Natural killer cell (primary cell): ENCODE measurements at regions not wholly inside any gene's neighbourhood (a gene's known extent, or its start where the extent isn't known, plus 50 kb on each side); places are given as distances from the start of the nearest gene placed in this dataset.

Experiments used
- ATAC-seq, 3 donors: fragments of 150-1000 bp in 2 of 3; fragments of 200-7000 bp in 1 of 3; cut with Tn5 transposase; 1 replicate in 1 of 3; 2 replicates in 2 of 3; pipeline ENCODE4 v1.10.0; 2021; ENCODE audit warnings: mild to moderate bottlenecking in 2 of 3, moderate library complexity in 2 of 3
- DNase-seq, 2 donors: peaks; one replicate each; pipeline versions ENCODE4 v3.0.0 to v3.0.0-alpha.2; 2013 to 2021; ENCODE audit warnings: mixed read lengths in 1 of 2
- H3K27ac ChIP-seq: one replicate; pipeline ENCODE4 v1.5.1; 2013; ENCODE audit warnings: mild to moderate bottlenecking, low read length
- H3K27me3 ChIP-seq: one replicate; pipeline ENCODE4 v1.6.1; 2013; ENCODE audit warnings: low read length; ENCODE audit not compliant: control insufficient read depth, insufficient read depth
- H3K36me3 ChIP-seq: one replicate; pipeline ENCODE4 v1.6.1; 2013; ENCODE audit warnings: low read length; ENCODE audit not compliant: control insufficient read depth, insufficient read depth
- H3K4me1 ChIP-seq: one replicate; pipeline ENCODE4 v1.6.1; 2013; ENCODE audit warnings: low read length; ENCODE audit not compliant: control insufficient read depth, insufficient read depth
- H3K4me3 ChIP-seq: one replicate; pipeline ENCODE4 v1.5.1; 2013; ENCODE audit warnings: low read length
- H3K9me3 ChIP-seq: one replicate; pipeline ENCODE4 v1.6.1; 2013; ENCODE audit warnings: low read length; ENCODE audit not compliant: control insufficient read depth, insufficient read depth
- H3K27ac Mint-ChIP-seq, 2 donors: one replicate each; pipeline ENCODE4 v1.8.0; 2022; ENCODE audit warnings: mild to moderate bottlenecking in 2 of 2, mixed read lengths in 2 of 2, moderate library complexity in 1 of 2
- H3K27me3 Mint-ChIP-seq, 2 donors: one replicate each; pipeline ENCODE4 v1.8.0; 2022; ENCODE audit warnings: low read depth in 2 of 2, mixed read lengths in 2 of 2
- H3K36me3 Mint-ChIP-seq: one replicate; pipeline ENCODE4 v1.8.0; 2022; ENCODE audit warnings: mixed read lengths
- H3K4me1 Mint-ChIP-seq, 2 donors: one replicate each; pipeline ENCODE4 v1.8.0; 2022; ENCODE audit warnings: mixed read lengths in 2 of 2
- H3K4me3 Mint-ChIP-seq: one replicate; pipeline ENCODE4 v1.8.0; 2022; ENCODE audit warnings: mild to moderate bottlenecking, moderate library complexity, mixed read lengths
- H3K9me3 Mint-ChIP-seq, 2 donors: one replicate each; pipeline ENCODE4 v1.8.0; 2022; ENCODE audit warnings: mixed read lengths in 2 of 2
- WGBS: methylation state at CpG from one replicate; pipeline ENCODE4 v1.1.7; 2013; ENCODE audit warnings: missing lambda C conversion rate; ENCODE audit not compliant: insufficient coverage; 5-methylcytosine and 5-hydroxymethylcytosine counted together
- intact Hi-C: fragments of 100-400 bp; cut with micrococcal nuclease; formaldehyde crosslinking; loops from one replicate; pipeline ENCODE4 v1.14.2; 2022
- TF ChIP-seq, protein P1 (sequence below): fragments of 200-600 bp; IDR thresholded peaks from one replicate; pipeline ENCODE4 v1.8.0; 2022; ENCODE audit warnings: antibody characterized with exemption

DNA sequence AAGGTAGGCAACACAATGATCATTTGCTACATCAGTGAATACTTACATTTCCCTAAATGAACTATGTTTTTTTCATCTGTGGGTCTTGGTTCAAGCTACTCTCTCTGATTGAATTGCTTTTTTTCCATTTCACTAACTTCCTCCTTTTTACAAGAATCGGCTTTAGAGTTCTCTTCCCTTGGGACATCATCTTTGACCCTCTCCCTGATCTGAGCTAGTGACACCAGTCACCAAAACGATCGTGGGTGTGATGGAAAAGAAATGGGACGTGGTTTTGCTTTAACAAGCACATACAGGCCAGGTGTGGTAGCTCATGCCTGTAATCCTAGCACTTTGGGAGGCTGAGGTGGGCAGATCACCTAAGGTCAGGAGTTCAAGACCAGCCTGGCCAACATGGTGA lies 129.9 kb downstream of the WT1 start:
- Histone ChIP-seq H3K4me3 (no peak overlapping the region), H3K27ac (no peak overlapping the region), H3K27me3 (no peaks in the 10 kb centered on the region), H3K9me3 (no peaks in the 10 kb centered on the region), H3K36me3 (no peaks in the 10 kb centered on the region), H3K4me1 (no peaks in the 10 kb centered on the region)
- Mint-ChIP-seq H3K4me3 (no peak overlapping the region), H3K36me3 (no peaks in the 10 kb centered on the region), H3K27me3 (peaks cover 0 to 19% of the 10 kb centered on the region in 2 donors), H3K27ac (no peak overlapping the region), H3K4me1 (no peaks in the 10 kb centered on the region), H3K9me3 (no peaks in the 10 kb centered on the region)
- TF ChIP-seq, protein P1, sequence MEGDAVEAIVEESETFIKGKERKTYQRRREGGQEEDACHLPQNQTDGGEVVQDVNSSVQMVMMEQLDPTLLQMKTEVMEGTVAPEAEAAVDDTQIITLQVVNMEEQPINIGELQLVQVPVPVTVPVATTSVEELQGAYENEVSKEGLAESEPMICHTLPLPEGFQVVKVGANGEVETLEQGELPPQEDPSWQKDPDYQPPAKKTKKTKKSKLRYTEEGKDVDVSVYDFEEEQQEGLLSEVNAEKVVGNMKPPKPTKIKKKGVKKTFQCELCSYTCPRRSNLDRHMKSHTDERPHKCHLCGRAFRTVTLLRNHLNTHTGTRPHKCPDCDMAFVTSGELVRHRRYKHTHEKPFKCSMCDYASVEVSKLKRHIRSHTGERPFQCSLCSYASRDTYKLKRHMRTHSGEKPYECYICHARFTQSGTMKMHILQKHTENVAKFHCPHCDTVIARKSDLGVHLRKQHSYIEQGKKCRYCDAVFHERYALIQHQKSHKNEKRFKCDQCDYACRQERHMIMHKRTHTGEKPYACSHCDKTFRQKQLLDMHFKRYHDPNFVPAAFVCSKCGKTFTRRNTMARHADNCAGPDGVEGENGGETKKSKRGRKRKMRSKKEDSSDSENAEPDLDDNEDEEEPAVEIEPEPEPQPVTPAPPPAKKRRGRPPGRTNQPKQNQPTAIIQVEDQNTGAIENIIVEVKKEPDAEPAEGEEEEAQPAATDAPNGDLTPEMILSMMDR = no peak
- ATAC-seq (no peak), DNase-seq (no peak)
- intact Hi-C loops = no loop called here
- WGBS = 37% methylated on average over 4 of the region's 4 CpGs

DNA sequence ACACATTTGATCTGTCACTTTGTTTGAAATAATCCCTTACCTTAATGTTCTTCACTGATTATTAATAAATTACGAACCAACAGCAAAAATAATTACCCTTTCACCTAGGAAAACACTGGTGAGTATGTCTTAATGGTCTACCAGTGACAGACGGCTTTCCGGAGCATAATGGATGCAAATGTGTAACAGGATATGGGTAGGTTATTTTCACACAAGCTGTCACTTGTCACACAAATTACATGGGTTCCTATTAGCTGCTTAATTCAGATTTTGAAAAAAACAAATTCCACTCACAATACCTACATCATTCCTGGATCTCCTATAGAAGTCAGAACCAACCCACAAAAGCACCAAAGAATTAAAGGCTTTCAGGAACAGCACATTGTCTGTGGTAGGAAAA lies 127.9 kb downstream of the WT1 start:
- WGBS = no CpG with 5 or more reads among the region's 3 CpGs

DNA sequence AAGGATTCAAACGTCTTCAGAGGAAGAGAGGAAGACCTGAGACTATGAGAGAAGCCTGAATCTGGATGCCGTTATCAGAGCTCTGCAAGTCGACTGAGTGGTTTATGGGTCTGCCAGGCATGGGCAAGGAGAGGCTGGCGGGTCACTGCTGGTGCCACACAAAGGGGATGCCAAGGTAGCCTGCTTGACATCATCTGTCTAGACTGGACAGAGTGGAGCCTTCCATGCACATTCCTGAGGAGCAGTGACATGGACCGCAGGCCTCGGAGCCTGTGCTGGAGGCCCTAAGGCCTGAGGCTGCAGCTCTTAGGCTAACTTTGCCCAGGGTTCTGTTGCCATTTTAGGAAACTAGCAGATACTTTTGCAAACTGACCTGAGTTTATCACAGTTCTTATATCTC lies 127.4 kb downstream of the WT1 start:
- no peaks in the 10 kb centered on the region for H3K4me1 Mint-ChIP-seq
- no peaks in the 10 kb centered on the region for H3K9me3 Mint-ChIP-seq
- Histone ChIP-seq H3K9me3 (no peaks in the 10 kb centered on the region), H3K4me3 (no peak overlapping the region), H3K27ac (no peak overlapping the region), H3K27me3 (no peaks in the 10 kb centered on the region), H3K36me3 (no peaks in the 10 kb centered on the region), H3K4me1 (no peaks in the 10 kb centered on the region)
- TF ChIP-seq, protein P1 = no peak
- intact Hi-C loops = no loop called here
- no peak overlapping the region for H3K27ac Mint-ChIP-seq
- DNase-seq (no peak), ATAC-seq (no peak)
- H3K36me3 Mint-ChIP-seq = no peaks in the 10 kb centered on the region
- H3K4me3 Mint-ChIP-seq = no peak overlapping the region
- WGBS = 89% methylated on average over 6 of the region's 6 CpGs
- peaks cover 5 to 22% of the 10 kb centered on the region in 2 donors for H3K27me3 Mint-ChIP-seq

More for the DNA sequence above, 127.9 kb downstream of the WT1 start:
- H3K4me1 ChIP-seq = no peaks in the 10 kb centered on the region
- Mint-ChIP-seq H3K4me3 (no peak overlapping the region), H3K36me3 (no peaks in the 10 kb centered on the region), H3K27me3 (peaks cover 5 to 18% of the 10 kb centered on the region in 2 donors), H3K9me3 (no peaks in the 10 kb centered on the region), H3K4me1 (no peaks in the 10 kb centered on the region), H3K27ac (no peak overlapping the region)
- no peak overlapping the region for H3K4me3 ChIP-seq
- no peaks in the 10 kb centered on the region for H3K9me3 ChIP-seq
- DNase-seq (no peak), ATAC-seq (no peak)
- no peak overlapping the region for H3K27ac ChIP-seq
- H3K27me3 ChIP-seq = no peaks in the 10 kb centered on the region
- H3K36me3 ChIP-seq = no peaks in the 10 kb centered on the region
- TF ChIP-seq, protein P1 = no peak
- intact Hi-C loops = no loop called here

DNA sequence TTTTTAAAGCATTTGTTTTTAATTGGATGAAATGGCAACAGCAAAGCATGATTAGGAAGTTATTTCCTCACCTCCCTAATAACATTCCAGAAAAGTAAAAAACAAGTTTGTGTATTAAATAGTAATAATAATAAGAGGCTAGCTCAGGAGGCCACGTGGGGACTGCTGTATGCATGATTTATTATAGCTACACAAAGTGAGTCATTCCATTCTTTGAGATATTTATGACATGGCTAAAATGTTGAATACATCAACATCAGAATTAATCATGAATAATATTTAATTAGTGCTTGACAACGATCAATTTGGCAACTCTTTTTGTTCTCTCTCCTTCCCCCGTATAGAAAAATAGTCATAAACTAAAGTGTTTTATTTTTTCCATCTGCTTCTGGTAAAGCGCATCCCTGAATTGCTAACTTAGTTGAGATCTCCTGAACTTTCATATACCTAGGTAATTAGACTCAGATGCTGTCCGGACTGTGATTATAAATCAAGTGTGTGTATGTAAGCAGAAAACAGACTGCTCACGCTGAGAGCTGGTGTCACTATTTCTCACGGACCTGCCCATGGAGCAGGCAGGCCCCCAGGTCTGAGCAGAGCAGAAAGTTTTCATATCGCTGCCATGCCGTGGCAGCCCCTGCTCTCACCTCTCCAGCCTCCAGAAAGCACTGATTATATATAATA lies 125.7 kb downstream of the WT1 start:
- peaks cover 6 to 24% of the 10 kb centered on the region in 2 donors for H3K27me3 Mint-ChIP-seq
- H3K9me3 ChIP-seq = no peaks in the 10 kb centered on the region
- H3K27ac Mint-ChIP-seq = no peak overlapping the region
- H3K36me3 ChIP-seq = no peaks in the 10 kb centered on the region
- intact Hi-C loops = no loop called here
- DNase-seq (no peak), ATAC-seq (no peak)
- no peaks in the 10 kb centered on the region for H3K27me3 ChIP-seq
- TF ChIP-seq, protein P1 = no peak
- no peak overlapping the region for H3K4me3 ChIP-seq
- H3K4me3 Mint-ChIP-seq = no peak overlapping the region
- H3K36me3 Mint-ChIP-seq = no peaks in the 10 kb centered on the region
- no peaks in the 10 kb centered on the region for H3K4me1 ChIP-seq
- no peaks in the 10 kb centered on the region for H3K9me3 Mint-ChIP-seq
- H3K4me1 Mint-ChIP-seq = no peaks in the 10 kb centered on the region
- no peak overlapping the region for H3K27ac ChIP-seq
- 82% methylated on average over 7 of the region's 9 CpGs for WGBS
